DND-41 (cell line): ENCODE measurements at regions not wholly inside any gene's neighbourhood (a gene's known extent, or its start where the extent isn't known, plus 50 kb on each side); places are given as distances from the start of the nearest gene placed in this dataset.
"Not testable (repeated sequence)": the region's sequence is repeated elsewhere in the genome, so short reads cannot be mapped to it uniquely, and the experiment has no call there.

Source experiments
- ATAC-seq: fragments of 200-7000 bp; cut with Tn5 transposase; 3 replicates; pipeline ENCODE4 v1.9.1; 2021; ENCODE audit warnings: low read depth; ENCODE audit not compliant: insufficient read depth
- DNase-seq: peaks from one replicate; pipeline ENCODE4 v3.0.0-alpha.2; 2020
- H2AFZ ChIP-seq: 2 replicates; pipeline ENCODE4 v1.6.0; 2012; ENCODE audit warnings: low read depth, low read length
- H3K27ac ChIP-seq: 2 replicates; pipeline ENCODE4 v1.5.1; 2012; ENCODE audit warnings: low read length, inconsistent platforms
- H3K27me3 ChIP-seq: fragments of 200-600 bp; sonication (generic); 2 replicates; pipeline ENCODE4 v1.6.0; 2012; ENCODE audit warnings: low read length, mild to moderate bottlenecking, inconsistent platforms; ENCODE audit not compliant: insufficient read depth, poor library complexity
- H3K36me3 ChIP-seq: 2 replicates; pipeline ENCODE4 v1.5.1; 2012; ENCODE audit warnings: low read length, inconsistent platforms; ENCODE audit not compliant: insufficient read depth
- H3K4me1 ChIP-seq: 2 replicates; pipeline ENCODE4 v1.5.1; 2012; ENCODE audit warnings: mild to moderate bottlenecking, low read length; ENCODE audit not compliant: insufficient read depth
- H3K4me2 ChIP-seq: 2 replicates; pipeline ENCODE4 v1.6.0; 2012; ENCODE audit warnings: mild to moderate bottlenecking, moderate library complexity, low read length, inconsistent platforms; ENCODE audit not compliant: insufficient read depth
- H3K4me3 ChIP-seq, 2 experiments: fragments of 200-600 bp in 1 of 2; shearing (Covaris generic) in 1 of 2; 2 replicates each; pipeline ENCODE4 v1.5.1; 2012 to 2016; ENCODE audit warnings: inconsistent platforms in 2 of 2, low read length in 2 of 2, mild to moderate bottlenecking in 2 of 2, low read depth in 1 of 2, moderate library complexity in 1 of 2
- H3K79me2 ChIP-seq: 2 replicates; pipeline ENCODE4 v1.6.0; 2012; ENCODE audit warnings: low read length, inconsistent platforms; ENCODE audit not compliant: insufficient read depth
- H3K9ac ChIP-seq: 2 replicates; pipeline ENCODE4 v1.6.0; 2012; ENCODE audit warnings: low read depth, mild to moderate bottlenecking, inconsistent platforms, low read length, moderate library complexity
- H3K9me3 ChIP-seq: 2 replicates; pipeline ENCODE4 v1.5.1; 2012; ENCODE audit warnings: low read length, moderate library complexity, mild to moderate bottlenecking, inconsistent platforms; ENCODE audit not compliant: insufficient read depth, severe bottlenecking
- H4K20me1 ChIP-seq: 2 replicates; pipeline ENCODE4 v1.6.0; 2012; ENCODE audit warnings: low read length; ENCODE audit not compliant: insufficient read depth
- EZH2 ChIP-seq: IDR thresholded peaks from 3 replicates; pipeline ENCODE4 v1.6.1; 2012; ENCODE audit warnings: borderline replicate concordance, low read depth, mild to moderate bottlenecking, moderate library complexity, low read length, inconsistent platforms; ENCODE audit not compliant: severe bottlenecking
- TF ChIP-seq, protein P1 (sequence below): IDR thresholded peaks from 2 replicates; pipeline ENCODE4 v1.5.1; 2012; ENCODE audit warnings: borderline replicate concordance, low read length, moderate library complexity, mild to moderate bottlenecking; ENCODE audit not compliant: poor library complexity, severe bottlenecking; ENCODE audit errors: extremely low read depth

DNA sequence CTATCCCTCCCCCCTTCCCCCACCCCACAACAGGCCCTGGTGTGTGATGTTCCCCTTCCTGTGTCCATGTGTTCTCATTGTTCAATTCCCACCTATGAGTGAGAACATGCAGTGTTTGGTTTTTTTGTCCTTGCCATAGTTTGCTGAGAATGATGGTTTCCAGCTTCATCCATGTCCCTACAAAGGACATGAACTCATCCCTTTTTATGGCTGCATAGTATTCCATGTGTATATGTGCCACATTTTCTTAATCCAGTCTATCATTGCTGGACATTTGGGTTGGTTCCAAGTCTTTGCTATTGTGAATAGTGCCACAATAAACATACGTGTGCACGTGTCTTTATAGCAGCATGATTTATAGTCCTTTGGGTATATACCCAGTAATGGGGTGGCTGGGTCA, 52.3 kb upstream of the MAN1A2 start:
- H4K20me1 ChIP-seq, DNase-seq, H3K4me3 ChIP-seq, H3K4me2 ChIP-seq, H3K36me3 ChIP-seq, H3K27ac ChIP-seq, H2AFZ ChIP-seq, H3K79me2 ChIP-seq, ATAC-seq, H3K9ac ChIP-seq, H3K9me3 ChIP-seq, H3K4me1 ChIP-seq, H3K27me3 ChIP-seq: not testable (repeated sequence)

DNA sequence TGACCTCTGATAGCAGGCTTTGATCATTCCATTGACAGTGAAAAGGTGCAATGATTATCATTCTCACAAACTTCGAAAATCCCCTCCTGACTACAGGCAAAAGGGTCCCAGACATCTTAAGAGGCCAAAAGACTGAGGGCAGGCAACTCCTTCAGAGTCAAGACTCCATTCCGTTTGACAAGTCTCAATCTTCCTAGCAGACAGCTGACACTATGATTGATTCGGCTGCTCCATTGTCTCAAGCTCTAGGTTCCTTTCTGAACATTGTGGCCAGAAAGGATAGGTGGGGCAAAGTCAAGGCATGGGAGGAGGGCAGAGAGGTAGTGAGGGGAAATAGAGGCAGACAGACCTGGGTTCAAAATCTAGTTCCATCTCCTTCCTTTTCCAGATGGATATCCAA, 53.7 kb upstream of the MAN1A2 start:
- Histone ChIP-seq H3K4me2 (no peak overlapping the region), H3K27ac (no peak overlapping the region), H3K36me3 (no peaks in the 10 kb centered on the region), H3K4me3 (no peak overlapping the region), H2AFZ (no peak overlapping the region), H3K4me1 (no peaks in the 10 kb centered on the region), H3K9ac (no peak overlapping the region), H4K20me1 (no peaks in the 10 kb centered on the region), H3K9me3 (no peaks in the 10 kb centered on the region), H3K27me3 (no peaks in the 10 kb centered on the region), H3K79me2 (no peaks in the 10 kb centered on the region)
- DNase-seq (no peak), ATAC-seq (no peak)
- no peak for TF ChIP-seq EZH2
- TF ChIP-seq, protein P1, sequence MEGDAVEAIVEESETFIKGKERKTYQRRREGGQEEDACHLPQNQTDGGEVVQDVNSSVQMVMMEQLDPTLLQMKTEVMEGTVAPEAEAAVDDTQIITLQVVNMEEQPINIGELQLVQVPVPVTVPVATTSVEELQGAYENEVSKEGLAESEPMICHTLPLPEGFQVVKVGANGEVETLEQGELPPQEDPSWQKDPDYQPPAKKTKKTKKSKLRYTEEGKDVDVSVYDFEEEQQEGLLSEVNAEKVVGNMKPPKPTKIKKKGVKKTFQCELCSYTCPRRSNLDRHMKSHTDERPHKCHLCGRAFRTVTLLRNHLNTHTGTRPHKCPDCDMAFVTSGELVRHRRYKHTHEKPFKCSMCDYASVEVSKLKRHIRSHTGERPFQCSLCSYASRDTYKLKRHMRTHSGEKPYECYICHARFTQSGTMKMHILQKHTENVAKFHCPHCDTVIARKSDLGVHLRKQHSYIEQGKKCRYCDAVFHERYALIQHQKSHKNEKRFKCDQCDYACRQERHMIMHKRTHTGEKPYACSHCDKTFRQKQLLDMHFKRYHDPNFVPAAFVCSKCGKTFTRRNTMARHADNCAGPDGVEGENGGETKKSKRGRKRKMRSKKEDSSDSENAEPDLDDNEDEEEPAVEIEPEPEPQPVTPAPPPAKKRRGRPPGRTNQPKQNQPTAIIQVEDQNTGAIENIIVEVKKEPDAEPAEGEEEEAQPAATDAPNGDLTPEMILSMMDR: no peak

DNA sequence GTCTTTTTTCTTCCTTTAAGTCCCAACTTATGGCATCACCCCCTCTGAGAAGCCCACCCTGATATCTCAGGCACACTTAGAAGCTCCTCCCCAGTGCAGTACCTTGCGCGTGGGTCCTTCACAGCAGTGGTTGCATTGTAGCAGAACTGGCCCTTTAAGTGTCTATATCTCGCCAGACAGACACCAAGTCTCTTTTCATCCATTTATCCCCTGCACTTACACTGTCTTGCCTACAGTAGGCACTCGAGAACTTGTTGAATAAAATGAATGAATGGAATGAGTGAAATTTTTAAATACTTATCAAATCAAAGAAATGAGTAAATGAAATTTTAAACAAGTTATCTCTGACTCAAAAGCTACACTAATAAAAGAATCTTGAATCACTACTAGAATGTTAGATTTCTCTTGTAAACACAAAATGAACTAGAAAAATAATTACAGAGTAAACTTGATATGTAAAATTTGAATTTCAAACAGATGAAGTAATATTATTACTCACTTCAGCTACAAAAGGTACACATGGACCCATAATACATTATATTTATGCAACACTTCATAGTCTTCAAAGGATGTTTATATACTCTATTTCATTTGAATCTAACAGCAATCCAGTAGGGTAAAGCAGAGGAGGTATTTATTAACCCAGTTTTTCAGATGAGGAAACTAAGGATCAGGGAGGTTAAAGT, 54.7 kb upstream of the MAN1A2 start:
- Histone ChIP-seq H3K27ac (no peak overlapping the region), H3K4me3 (no peak overlapping the region), H3K27me3 (no peaks in the 10 kb centered on the region), H4K20me1 (no peaks in the 10 kb centered on the region), H3K4me1 (no peaks in the 10 kb centered on the region), H2AFZ (no peak overlapping the region), H3K9me3 (no peaks in the 10 kb centered on the region), H3K79me2 (no peaks in the 10 kb centered on the region), H3K4me2 (no peak overlapping the region), H3K36me3 (no peaks in the 10 kb centered on the region), H3K9ac (no peak overlapping the region)
- DNase-seq: no peak
- ATAC-seq: 0 out of 3 replicates have a peak, but pooled peaks have one; percentile 66
- TF ChIP-seq, protein P1: peak; percentile 56
- no peak for TF ChIP-seq EZH2

DNA sequence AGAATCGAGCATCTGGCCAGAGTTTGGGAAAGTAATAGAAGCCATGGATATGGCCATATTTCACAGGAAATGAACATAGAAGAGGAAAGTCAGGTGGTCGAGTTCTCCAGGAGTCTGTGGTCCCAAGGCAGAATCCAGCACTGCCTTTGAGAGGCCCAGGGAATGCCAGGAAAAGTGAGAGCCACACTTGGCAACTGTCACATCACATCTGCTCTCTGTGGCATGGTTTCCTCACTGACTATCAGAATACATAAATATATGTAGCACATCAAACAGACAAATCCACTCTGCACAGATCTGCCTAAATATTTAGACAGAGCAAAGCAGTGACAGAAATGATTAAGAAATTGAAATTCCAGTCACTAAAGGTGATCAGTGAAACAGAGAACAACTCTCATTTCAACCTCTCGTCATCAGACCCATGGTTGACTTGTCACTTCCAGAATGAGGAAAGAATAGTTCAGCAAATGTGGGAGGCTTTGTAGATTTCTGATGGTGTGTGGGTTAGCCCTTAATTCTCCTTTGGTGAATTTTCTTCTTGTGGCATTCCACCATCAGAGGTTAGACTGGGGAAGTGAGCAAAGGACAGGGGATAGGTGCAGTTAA, 58.8 kb upstream of the MAN1A2 start:
- no peaks in the 10 kb centered on the region for H3K36me3 ChIP-seq
- H2AFZ ChIP-seq: no peak overlapping the region
- no peaks in the 10 kb centered on the region for H3K9me3 ChIP-seq
- no peaks in the 10 kb centered on the region for H3K27me3 ChIP-seq
- ATAC-seq: no peak
- TF ChIP-seq, protein P1: no peak
- no peak for TF ChIP-seq EZH2
- no peak overlapping the region for H3K27ac ChIP-seq
- H3K9ac ChIP-seq: no peak overlapping the region
- H4K20me1 ChIP-seq: no peaks in the 10 kb centered on the region
- H3K4me1 ChIP-seq: no peaks in the 10 kb centered on the region
- H3K4me3 ChIP-seq: no peak overlapping the region
- H3K4me2 ChIP-seq: no peak overlapping the region
- no peaks in the 10 kb centered on the region for H3K79me2 ChIP-seq
- no peak for DNase-seq
